HG02840 (cell line): ENCODE measurements at regions not wholly inside any gene's neighbourhood (a gene's known extent, or its start where the extent isn't known, plus 50 kb on each side); places are given as distances from the start of the nearest gene placed in this dataset.

Source experiments
- ATAC-seq: cut with Tn5 transposase; IDR thresholded peaks from one replicate; pipeline ENCODE4 v1.9.1; 2021; ENCODE audit warnings: mild to moderate bottlenecking, moderate library complexity, moderate number of reproducible peaks; ENCODE audit not compliant: unreplicated experiment, low FRiP score

GRCh38 chr2:187918996-187919821, 365.0 kb upstream of the TFPI start:
- no peak for ATAC-seq

GRCh38 chr2:187920511-187920910, 366.3 kb upstream of the TFPI start:
- no peak for ATAC-seq

- no peak for ATAC-seq
Observed at GRCh38 chr2:187922846-187923245, 368.6 kb upstream of the TFPI start.

GRCh38 chr2:187924293-187924692, 367.4 kb upstream of the GULP1 start:
- ATAC-seq, result no peak

GRCh38 chr2:187934236-187934635, 357.4 kb upstream of the GULP1 start:
- no peak for ATAC-seq

GRCh38 chr2:187934692-187935091, 357.0 kb upstream of the GULP1 start:
- no peak for ATAC-seq

GRCh38 chr2:187935126-187935525, 356.5 kb upstream of the GULP1 start:
- ATAC-seq, result no peak

- no peak for ATAC-seq
Observed at GRCh38 chr2:187936228-187936627, 355.4 kb upstream of the GULP1 start.

GRCh38 chr2:187939180-187939579, 352.5 kb upstream of the GULP1 start:
- no peak for ATAC-seq

- no peak for ATAC-seq
Observed at GRCh38 chr2:187942876-187943275, 348.8 kb upstream of the GULP1 start.

GRCh38 chr2:187943772-187944369, 347.8 kb upstream of the GULP1 start:
- ATAC-seq, result no peak

GRCh38 chr2:187949859-187950258, 341.8 kb upstream of the GULP1 start:
- no peak for ATAC-seq

- no peak for ATAC-seq
Observed at GRCh38 chr2:187951470-187952218, 340.0 kb upstream of the GULP1 start.

GRCh38 chr2:187956906-187957534, 334.7 kb upstream of the GULP1 start:
- ATAC-seq, result no peak

- ATAC-seq, result no peak
Observed at GRCh38 chr2:187959821-187960220, 331.9 kb upstream of the GULP1 start.

- ATAC-seq, result no peak
Observed at GRCh38 chr2:187962538-187962937, 329.1 kb upstream of the GULP1 start.

GRCh38 chr2:187964746-187965145, 326.9 kb upstream of the GULP1 start:
- no peak for ATAC-seq

GRCh38 chr2:187966924-187967323, 324.8 kb upstream of the GULP1 start:
- ATAC-seq, result no peak

- ATAC-seq, result no peak
Observed at GRCh38 chr2:187971893-187972292, 319.8 kb upstream of the GULP1 start.

GRCh38 chr2:187976259-187976985, 315.3 kb upstream of the GULP1 start:
- ATAC-seq, result no peak
